ENCODE measurements at regions not wholly inside any gene's neighbourhood (a gene's known extent, or its start where the extent isn't known, plus 50 kb on each side); places are given as distances from the start of the nearest gene placed in this dataset.

DNA sequence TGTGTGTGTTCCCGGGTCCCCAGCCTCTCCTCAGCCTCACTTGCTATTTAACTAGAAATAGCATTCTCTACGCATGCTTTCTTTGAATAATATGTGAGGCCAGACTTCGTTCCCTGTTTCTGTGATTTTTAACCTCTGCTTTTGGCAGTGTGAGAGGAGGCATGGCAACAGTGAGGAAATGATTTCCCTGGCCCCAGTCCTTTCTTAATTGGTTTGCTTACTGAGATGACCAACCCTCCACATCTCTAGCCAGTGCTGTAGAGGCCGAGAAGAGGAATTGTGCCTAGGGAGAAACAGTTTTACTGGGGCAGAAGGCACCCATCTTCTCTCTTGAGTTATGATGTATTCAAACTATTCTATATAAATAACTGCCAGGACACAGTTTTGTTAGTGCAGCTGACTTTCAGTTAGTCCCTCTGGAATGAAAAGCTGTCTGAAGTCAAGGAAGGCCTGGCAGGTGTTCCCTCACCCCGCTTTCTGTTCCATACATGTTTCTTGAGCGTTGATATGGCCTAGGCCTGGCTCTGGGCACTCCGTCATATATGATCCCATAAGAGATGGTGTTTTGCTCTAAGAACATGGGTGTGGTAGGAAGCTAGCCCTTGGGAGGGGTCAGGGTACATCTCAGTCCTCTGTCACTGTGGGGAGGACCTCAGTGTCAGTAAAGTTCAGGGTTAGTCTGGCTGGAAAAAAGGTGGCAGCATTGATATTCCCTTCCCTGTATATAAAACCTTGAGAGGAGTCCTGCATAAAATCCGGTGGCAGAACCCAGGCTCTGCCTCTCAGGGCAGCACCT lies 73.7 kb upstream of the NPAS1 start:
- no peak for DNase-seq

DNA sequence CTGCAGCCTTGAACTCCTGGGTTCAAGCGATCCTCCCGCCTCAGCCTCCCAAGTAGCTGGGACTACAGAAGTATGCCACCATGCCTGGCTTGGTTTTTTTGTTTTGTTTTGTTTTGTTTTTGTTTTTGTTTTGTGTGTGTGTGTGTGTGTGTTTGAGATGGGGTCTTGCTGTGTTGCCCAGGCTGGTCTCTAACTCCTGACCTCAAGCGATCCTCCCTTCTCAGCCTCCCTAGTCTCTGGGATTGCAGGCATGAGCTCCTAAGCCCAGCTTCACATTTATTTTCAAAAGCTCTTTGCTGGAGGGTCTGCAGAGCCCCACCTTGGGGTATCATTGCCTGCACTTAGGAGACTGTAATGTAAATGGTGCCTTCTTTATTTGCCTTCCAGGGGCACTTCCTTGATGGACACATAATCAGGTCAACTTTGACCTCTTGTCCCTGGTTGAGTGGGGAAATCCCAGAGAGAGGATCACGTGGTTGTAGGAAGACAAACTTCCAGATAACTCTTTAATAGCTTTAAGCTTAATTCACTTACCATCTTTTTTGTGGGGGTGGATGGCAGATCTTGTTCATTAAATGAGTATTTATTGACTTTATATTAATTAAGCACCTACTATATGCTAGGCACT lies 72.9 kb upstream of the NPAS1 start:
- no peak for DNase-seq

DNA sequence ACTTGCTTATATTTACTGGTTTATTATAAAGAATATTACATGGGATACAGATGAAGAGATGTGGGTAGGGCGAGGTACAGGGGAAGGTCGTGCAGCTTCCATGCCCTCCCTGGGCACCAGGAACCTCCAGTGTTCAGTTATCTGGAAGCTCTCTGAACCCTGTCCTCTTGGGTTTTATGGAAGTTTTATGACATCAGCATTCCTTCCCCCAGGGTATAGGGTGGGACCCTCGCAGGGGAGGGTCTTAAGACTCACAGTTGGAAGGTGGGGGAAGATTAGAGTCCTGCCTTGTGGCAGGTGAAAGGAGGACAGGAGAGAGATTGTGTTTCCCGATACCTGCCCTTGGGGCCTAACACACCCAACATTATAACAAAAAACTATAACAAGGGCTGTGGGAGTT lies 71.8 kb upstream of the NPAS1 start:
- no peak for DNase-seq

DNA sequence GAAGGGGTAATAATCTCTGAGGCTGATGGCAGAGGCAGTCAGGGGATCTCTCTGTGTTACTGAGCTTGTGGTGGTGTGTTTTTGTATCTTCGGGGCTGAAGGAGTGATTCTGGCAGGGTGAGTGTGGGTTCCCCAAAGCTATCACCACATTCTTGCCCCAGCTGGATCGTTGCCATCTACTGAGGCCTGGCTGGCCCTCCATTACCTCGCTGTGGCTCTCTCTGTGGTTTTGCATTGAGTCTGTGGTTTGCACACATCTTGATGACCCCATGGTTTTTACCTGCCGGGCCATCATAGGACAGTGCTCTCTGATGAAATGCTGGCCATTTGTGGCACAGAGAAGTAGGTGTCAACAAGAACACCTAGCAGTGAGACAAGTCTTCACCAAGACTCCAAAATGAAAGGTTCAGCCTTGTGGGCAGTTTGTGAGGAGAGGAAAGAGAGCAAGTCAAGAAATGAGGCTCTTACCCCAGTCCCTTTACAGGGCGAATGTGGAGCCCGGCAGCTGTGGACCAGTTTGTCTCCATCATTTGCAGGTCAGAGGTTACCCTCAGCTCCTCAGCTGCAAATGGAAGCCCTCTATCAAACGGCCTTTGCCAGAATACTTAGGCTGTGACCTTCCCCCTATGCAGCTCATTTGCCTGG lies 69.0 kb upstream of the NPAS1 start:
- DNase-seq: peak in 1 of 2 donors; percentile 32

DNA sequence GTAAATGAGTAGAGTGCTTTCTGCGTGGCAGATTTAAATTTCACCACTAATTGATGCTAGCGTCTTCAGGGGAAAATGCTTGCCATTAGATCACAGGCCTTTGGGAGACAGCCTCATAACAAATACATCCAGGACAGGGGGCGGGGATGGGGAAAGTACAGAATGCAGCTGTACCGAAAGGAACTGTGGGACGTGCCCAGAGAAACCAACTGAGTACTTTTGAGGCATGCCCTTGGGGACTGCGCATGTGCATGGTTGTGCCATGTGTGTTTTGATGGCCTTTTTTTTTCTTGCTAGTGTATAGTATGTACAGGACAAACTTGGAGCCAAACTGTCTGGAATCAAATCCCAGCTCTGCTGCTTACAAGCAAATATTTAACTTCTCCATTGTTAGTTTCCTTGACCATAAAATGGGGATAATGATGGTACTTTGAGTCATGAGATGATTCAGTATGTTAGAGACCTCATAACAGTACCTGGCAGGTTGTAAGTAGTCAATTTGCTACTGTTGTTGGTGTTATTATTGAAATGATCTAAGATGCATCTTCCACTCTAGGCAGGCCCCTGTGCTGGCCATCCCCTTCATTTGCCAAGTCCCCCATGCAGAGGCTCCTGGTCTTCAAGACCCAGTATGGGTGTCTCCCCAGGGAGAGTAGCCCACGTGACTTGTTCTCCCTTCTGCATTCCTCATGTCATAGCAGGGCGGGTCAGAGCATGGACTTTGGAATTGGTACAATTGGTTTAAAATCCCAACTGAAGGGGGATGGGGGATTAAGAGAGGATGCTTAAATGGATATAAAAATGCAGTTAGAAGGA lies 68.3 kb upstream of the NPAS1 start:
- no peak for DNase-seq

DNA sequence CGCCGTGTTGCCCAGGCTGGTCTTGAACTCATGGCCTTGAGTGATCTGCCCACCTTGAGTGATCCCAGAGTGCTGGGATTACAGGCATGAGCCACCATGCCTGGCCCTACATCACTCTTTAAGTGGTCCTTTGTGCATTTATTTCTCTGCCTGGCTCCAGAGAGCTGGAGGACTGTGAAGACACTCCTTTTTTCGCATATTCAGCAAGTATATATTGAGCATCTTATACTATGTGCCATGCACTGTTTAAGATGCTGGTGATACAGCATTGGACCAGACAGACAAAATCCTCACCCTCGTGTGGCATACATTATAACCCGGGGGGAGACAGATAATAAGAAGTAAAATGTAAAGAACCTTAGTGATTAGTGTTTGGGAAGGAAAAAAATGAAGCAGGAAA lies 66.8 kb upstream of the NPAS1 start:
- no peak for DNase-seq

DNA sequence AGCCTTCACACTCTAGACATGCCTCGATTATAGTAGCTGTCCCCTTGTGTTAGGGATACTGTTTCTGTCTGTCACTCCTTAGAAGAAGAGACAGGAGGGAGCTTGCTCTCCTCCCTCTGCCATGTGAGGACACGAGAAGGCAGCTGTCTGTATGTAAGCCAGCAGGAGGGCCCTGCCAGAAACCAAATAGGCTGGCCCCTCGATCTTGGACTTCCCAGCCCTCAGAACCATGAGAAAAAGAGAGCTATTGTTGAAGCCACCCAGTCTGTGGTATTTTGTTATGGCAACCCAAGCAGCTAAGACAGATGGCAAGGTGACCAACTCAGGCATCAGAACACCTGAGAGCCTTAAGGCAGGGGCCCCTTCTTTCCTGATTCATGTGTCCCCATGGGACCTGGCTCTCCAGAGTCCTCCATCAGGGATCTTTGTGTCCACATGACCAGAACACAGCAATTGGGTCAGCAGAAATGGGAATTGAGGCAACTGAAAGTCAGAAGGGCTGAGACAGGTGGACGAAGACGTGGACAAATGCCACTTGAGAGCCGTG lies 65.6 kb upstream of the NPAS1 start:
- no peak for DNase-seq

DNA sequence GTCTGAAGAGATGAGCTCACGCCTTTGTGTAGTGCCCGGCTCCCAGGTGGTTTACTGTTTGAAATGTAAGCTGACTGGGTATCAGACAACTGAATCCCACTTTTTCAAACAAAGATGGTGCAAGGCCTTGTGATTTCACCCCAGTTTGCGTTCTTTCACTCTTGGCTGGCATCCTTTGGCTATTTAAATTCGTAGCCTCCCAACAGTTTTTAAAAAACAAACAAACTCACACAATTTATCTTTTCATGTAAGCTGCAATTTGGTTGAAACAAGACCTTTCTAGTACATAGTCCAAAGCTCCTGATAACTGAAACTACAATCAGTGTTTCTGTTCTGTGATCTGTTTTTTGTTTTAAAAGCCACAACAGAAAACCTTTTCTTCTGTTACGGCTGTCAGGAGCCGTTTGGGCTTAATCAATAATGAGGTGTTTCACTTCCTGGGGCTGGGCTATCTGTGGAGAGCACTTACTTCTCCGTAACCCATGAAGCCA lies 65.1 kb upstream of the NPAS1 start:
- DNase-seq: peak in 1 of 2 donors; percentile 40

DNA sequence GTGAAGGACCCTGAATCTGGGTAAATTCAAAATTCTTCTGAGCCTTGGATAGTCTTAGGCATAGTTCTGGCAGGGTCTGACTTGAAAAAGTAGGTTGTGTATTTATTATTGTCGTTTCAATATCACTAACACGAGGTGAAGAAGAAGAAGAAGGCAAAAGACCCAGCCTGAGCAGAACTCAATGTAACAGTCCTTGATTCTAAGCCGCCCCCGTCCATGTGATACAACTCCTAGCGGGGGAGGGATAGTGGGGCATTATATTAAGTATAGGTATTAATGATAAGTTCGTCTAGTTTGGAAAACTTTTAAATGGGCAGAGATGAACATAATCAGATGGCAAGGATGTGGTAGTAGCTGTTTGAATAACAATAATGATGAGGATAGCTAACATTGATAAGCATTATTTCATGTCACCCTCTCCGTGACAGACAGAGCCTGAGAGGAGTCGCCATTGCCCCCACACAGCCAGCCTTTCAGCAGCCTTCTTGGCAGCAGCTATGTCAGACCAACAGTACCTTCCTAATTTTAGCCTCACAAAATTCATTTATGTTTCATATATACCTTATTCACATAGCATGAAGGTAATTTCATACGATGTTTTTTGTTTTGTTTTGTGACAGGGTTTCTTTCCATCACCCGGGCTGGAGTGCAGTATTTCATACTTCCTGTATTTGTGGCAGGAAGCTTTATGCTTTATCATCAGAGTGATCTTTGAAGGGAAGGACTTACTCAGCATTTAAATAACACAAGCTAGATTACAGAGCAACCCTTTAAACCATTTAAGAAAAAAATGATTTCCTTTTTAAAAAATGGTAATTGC lies 64.4 kb upstream of the NPAS1 start:
- DNase-seq: peak in 1 of 2 donors; percentile 75

DNA sequence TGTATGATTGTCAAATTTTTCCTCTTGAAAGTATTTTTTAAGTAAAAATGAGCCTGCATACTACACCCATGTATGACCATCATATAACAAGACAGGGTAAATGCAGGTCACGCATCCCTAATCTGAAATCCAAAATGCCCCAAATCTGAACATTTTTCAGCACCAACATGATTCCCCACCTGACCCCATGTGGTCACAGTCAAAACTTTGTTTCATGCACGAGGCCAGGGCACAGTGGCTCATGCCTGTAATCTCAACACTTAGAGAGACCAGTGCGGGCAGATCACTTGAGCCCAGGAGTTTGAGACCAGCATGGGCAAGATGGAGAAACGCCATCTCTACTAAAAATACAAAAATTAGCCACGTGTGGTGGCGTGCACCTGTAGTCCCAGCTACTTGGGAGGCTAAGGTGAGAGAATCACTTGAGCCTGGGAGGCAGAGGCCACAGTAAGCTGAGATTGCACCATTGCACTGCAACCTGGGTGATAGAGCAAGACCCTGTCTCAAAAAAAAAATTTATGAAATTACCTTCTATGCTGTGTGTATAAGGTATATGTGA lies 63.7 kb upstream of the NPAS1 start:
- DNase-seq: no peak

DNA sequence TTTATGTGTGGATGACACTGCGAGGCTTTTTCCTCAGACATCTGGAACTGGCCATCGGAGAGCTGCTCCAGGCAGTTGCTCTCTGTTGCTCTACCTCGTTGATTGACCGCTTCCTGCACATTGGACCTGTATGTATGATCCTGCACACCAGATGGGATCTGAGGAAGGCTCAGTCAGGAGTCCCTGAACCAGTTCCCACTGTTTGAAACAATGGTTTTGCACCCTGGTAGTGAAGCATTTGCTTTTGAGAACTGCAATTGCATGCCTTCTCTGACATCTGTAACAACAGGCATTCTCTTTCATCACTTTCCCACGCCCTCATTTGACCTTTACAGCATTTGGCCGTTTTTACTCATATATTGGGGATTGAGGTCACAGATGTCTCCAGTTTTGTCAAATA lies 61.1 kb upstream of the NPAS1 start:
- DNase-seq: no peak

DNA sequence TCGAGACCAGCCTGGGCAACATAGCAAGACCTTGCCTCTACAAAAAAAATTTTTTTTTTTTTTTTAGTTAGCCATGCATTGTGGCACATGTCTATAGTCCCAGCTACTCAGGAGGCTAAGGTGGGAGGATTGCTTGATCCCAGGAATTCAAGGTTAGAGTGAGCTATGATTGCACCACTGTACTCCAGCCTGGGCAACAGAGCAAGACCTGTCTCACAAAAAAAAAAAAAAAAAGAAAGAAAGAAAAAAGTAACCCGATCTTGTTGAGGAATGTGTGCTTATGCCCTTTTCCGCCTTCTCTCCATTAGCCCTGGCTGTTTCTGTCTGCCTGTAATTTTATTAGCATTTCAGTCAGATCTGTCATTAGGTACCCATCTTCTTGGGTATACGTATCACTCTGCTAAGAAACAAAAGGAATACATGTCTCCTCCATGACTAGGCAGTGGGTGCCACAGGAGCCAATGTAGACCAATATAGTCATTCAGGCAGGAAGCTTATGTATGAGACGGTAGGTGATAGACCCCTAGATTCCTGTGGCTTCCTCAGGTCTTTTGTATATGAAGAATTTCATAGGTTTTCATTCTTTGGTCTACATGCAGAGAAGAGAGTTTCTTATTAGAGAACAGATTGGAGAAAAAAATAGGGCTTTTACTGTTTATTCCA lies 59.6 kb upstream of the NPAS1 start:
- DNase-seq: no peak

DNA sequence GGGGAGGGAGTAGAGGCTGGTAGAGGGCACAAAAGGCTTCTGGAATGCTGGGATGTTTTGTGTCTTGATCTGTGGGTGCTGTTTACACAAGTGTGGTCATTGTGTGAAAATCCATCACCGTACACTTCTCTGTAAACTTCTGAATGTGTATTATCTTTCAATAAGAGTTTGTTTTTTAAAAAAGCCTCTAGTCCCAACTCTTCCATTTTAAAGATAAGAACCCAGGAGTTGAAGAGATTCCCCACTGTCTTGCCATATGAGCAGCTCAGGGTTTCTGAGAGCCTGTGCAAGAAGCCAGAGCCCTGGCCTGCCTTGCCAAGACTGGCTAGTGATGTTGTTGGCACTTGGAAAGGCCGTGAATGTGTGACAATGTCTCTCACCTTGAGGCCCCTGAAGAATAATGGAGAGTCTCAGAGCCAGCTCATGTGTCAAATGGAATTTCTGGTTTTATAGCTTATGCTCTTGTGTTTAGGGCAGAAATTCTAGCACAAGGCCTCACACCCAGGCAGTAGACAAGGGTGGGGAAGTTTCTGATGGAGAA lies 57.5 kb upstream of the NPAS1 start:
- DNase-seq: no peak

DNA sequence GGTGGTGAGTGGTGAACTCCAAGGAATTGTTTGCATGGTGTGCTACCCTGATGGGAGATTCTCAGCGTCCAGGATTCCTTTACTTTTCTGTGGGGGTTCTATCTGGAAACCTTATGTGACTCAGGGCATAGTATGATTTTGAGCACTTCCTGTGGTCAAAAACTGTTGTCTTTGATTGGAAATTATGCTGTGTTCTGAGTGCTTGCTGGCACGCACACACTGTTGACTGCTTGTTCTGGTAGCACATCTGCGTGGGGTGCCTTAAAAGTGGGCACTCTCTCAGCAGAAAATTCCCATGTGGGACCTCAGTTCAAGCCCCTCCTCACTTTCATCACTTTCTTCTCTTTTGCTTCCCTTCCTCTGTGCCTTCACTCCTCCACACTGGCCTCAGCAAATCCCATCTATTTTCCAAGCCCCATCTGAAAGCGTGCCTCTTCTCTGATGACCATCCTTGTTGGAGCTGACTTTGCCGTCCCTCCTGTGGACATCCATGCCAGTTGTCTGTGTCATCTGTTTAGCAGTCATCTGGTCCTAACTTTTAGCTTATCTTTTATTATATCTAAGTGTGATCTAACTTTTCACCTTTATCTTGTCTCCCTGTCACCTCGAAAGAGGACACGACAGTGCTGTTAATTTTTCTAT lies 56.4 kb upstream of the NPAS1 start:
- no peak for DNase-seq

DNA sequence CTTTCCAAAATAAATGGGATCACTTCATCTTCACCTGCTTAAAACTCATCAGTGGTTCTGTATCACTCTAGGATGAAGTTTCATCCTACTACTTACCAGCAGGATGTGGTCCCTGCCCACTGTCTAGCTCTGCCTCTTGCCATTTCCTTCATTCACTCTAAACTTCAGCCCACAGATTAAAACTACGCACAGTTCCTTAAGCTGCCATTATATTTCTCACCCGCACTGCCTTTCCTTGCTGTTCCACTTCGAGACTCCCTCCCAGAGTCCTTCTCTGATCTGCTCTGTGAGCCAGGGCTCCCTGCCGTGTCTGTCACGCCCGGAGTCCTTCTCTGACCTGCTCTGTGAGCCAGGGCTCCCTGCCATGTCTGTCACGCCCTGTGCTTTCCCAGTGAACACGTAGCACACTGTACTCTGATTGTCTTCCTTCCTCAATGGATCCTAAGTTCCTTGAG lies 52.0 kb upstream of the NPAS1 start:
- DNase-seq: peak; percentile 22 to 48
